HG02623 (cell line): ENCODE measurements at regions not wholly inside any gene's neighbourhood (a gene's known extent, or its start where the extent isn't known, plus 50 kb on each side); places are given as distances from the start of the nearest gene placed in this dataset.

Experiments
- ATAC-seq: cut with Tn5 transposase; IDR thresholded peaks from one replicate; pipeline ENCODE4 v1.9.1; 2021; ENCODE audit warnings: moderate library complexity; ENCODE audit not compliant: unreplicated experiment

DNA sequence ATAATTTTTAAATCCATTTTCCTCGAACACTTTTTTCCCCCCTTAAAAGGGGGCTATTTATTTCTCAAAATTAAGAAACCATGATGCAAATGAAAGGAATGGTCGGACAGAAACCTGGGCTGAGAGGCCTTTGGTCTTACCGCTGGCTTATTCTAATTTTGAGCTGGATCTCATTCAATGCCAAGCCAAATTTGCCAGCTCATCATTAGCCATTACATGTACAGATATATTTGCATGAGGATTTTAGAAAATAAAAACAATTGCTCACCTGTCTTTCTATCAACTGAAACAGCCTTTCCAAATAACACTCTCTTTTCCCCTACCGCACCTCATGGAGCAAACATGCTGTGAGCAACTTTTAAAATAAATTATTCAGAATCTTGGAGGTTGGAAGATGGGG lies 219.5 kb upstream of the DTNBP1 start:
- no peak for ATAC-seq

DNA sequence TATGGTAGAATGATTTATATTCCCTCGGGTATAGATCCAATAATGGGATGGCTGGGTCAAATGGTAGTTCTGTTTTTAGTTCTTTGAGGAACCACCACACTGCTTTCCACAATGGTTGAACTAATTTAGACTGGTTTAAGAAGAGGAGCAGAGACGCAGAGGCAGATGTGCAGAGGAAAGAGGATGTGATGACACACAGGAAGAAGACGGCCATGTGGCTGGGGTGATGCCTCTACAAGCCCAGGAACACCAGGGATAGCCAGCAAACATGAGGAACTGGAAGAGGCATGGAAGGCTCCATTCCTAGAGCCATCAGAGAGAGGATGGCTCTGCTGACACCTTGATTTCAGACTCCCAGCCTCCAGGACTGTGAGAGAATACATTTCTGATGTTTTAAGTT lies 218.3 kb upstream of the DTNBP1 start:
- no peak for ATAC-seq

DNA sequence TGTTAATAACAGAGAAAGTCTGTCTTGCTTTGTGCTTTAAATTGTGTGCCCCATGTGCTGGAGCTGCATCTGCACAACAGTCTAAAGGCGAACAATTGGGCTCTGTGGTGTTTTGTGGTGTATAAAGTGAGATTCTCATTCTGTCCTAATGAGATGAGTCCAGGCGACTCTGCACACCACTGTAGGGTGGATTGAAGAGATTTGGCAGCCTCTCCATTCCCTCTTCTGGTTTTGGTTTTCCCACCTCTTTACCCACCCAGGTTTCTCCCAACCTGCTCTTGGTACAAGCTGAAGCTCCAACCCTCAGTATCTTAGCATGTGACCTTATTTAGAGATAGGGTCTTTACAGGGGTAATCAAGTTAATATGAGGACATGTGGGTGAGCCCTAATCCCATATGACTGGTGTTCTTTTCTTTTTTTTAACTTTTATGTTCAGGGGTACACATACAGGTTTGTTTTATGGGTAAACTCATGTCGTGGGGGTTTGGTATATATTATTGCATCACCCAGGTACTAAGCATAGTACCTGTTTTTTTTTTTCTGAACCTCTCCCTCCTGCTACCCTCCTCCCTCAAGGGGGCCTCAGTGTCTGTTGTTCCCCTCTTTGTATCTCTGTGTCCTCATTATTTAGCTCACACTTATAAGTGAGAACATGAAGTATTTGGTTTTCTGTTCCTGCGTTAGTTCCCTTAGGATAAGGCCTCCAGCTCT lies 217.6 kb upstream of the DTNBP1 start:
- no peak for ATAC-seq

DNA sequence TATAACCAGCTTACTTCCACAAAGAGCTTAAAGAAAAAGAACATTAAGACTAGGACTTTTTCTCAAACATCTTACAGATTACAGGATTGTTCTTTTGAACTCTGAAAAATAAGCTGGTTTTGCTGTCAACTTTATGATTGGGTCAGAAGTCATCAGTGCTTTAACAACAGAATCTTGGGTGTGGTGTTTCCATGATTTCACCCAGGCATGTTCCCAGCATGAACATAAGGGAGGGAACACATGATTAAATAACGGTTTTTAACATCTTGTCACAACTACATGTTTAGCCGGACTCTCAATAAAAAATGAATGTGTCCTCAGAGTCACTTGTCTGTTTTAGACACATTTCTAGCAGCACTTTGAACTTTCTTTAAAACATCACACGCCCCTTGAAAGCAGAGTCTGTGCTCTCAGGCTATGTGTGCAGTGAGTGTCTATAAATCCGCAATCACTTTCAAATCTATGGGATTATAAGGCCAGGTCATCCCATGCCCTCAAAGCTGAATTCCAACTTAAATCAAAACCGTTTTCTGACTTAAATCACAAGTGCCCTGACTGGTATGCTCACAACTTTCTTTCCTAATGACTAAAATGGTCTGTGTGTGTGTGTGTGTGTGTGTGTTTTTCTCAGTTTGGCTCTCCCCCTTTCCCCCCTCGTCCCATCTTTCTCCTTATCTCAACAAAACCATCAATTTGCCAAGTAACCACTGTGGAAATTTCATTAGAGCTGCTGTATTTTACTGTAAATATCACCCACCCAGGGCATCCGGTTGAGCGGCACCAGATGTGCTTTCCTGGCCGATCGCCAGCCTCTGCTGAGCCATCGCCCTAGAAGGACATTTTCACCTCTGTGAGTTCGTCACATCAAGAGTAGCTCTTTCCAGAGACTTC lies 216.8 kb upstream of the DTNBP1 start:
- peak; percentile 61 for ATAC-seq

DNA sequence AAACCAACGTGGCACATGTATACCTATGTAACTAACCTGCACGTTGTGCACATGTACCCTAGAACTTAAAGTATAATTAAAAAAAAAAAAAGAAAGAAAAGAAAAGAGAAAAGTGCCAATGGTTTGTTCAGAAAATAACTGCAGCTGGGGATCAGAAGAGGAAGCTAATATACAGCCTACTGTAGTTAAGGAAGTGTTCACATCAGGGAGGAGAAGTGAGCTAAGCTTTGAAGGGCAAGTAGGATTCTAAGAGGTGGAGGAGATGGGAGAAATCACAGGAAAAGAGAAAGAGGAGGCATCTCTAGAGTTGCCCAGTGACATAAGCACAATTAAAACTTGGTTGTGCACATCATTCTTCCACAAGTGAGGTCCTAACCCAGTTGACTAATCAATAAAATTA lies 214.4 kb upstream of the DTNBP1 start:
- ATAC-seq: no peak

DNA sequence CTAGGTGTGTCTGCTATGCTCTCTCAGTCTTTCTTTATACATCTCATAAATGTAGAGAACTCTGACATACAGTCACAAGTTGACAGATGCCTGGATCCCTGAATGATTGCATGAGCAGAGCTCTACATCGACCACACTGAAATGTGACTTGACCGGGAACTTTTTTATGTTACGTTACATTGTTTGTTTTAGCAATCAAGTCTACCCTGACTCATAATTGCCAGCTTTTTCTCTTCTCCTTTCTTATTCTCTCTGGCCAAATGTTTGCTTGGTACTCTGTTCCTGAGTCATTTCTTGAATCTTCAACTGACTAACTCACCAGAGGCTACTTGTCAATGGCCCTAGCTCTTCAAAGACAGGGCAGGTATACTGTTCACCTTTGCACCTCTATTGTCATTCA lies 213.6 kb upstream of the DTNBP1 start:
- ATAC-seq: peak; percentile 65

DNA sequence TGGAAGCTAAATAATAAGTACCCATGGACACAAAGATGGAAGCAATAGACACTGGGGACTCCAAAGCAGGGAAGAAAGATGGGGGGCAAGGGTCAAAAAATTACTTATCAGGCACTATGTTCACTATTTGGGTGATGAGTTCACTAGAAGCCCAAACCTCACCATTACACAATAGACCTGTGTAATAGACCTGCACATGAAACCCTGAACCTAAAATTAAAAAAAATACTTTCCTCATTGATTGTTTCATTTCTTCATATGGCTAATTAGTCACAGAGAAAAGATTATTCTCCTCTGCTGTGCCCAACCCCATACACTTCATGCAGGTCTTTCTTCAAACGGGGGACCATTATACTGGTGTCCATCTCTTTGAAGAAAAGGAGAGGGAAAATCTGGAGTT lies 213.0 kb upstream of the DTNBP1 start:
- no peak for ATAC-seq

DNA sequence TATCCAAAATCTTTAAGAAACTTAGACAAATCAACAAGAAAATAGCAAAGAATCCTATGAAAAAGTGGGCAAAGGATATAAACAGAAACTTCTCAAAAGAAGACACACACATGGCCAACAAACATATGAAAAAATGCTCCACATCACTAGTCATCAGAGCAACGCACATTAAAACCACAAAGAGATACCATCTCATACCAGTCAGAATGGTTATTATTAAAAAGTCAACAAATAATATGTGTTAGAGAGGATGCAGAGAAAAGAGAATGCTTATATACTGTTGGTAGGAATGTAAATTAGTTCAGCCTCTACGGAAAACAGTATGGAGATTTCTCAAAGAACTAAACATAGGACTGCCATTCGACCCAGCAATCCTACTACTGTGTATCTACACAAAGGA lies 212.0 kb upstream of the DTNBP1 start:
- no peak for ATAC-seq

DNA sequence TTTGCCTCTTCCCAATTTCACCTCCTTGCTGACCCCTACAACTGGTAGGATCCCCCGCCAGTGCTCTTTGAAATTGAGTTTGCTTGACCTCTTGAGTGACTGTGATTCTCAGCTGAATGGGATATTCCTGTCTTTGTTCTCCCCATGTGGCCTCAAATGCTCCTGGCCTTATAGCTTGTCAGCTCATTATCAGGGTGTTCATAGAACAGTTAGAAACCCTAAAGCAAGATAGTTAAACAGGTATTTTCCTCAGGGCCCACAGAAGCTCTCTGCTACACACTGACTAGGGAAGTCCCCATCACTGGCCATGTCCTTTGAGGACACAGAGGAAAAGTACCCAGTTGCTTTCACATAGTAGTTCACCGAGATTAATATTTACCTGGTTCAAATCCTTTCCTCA lies 211.5 kb upstream of the DTNBP1 start:
- no peak for ATAC-seq

DNA sequence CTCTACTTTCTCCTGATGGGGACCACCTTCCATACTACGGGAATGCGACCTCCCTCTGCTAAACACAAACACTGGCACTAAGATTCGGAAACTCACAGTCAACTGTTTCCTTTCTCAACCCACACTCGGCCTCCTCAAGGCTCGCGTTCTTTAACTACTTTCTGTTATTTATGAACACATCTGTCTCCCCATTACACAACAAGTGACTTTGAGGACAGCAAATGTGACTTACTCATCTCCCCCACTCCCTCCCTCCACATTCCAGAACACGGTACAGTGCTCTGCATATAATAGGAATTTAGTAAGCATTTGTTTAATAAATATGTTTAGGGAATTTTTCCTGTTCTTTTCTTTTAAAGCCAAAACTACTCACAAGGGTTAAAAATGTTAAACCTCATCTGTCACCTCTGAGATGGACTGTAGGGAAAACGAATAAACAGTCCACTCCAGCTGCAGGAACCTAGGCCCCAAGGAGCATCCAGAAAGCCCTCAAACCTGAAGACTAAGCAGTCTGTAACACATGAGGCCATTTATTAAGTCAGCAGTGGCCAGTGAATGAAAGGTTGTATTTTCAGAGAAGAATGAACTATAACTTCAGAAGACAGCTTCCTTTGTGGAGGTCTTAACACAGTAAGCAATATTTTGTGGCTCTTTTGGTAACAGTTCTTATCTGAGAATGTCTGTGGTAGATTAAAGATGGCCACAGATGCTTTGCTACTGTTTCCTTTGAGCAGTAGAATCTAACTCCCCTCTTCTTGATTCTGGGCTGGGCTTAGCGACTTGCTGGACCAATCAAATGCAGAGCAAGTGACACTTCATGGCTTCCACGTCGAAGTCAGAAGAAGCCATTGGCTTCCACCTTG lies 209.6 kb upstream of the DTNBP1 start:
- ATAC-seq: no peak

DNA sequence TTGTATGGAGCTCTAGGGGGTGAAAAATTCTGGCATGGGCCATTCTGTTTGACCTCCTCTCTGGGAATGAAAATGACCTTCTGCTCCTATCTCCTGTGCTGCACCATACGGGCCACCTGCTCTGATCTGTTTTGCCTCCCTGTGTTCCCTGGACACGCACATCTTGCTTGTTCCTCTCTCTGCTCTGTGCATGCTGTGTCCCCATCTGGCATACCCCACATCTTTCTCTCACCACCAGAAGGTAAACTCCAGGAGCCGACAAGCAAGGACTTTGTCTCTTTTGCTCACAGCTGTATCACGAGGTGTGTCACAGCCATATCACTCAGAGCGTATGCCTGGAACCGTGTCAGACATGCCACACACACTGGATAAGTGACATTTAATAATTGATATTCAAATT lies 208.4 kb upstream of the DTNBP1 start:
- no peak for ATAC-seq

DNA sequence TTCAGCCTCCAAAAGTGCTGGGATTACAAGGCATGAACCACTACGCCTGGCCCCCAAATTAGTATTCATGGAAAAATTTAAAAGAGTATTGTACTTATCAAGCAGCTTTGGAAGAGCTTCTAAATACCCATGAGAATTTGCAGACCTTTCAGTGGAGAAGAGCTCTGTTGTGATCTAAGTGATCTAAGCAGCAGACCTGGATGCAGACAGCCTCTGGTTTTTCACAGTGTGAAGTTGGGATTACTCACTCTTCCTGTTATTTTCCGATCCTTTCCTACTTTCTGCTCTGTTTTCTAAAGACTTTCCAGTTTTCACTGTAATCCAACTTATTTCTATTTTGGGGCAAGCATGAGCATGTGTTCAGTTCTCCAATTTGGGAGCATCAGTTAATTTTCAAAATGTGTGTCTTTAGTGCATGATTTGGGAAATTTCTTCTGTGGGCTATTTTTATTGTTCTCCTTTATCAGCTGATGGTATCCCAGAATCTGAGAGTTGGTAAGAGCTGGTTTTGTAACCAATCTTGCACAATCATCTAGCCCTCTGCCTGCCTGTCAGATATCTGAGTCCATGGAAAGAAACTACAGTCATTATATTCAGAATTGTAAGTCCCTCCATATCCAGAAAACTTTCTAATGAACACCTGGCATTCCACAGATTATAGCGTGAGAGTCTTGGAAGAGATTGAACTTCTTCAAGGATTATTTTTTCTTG lies 207.7 kb upstream of the DTNBP1 start:
- ATAC-seq: no peak

DNA sequence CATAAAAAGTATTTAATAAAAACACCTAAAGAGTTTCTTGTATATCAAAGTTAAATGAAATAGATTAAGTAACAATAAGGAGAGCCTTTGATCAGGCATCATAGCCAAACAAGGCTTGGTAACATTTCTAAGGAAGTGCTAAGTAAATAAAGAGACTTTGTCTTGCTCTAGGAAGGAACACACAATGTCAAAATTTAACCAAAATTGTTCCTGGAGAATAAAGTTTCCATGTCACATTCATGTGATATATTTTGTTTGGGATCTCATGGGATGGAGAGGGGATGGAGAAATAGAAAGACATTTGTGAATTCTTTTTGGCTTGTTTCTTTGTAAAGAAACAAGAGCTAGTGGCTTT lies 201.9 kb upstream of the DTNBP1 start:
- ATAC-seq: no peak

DNA sequence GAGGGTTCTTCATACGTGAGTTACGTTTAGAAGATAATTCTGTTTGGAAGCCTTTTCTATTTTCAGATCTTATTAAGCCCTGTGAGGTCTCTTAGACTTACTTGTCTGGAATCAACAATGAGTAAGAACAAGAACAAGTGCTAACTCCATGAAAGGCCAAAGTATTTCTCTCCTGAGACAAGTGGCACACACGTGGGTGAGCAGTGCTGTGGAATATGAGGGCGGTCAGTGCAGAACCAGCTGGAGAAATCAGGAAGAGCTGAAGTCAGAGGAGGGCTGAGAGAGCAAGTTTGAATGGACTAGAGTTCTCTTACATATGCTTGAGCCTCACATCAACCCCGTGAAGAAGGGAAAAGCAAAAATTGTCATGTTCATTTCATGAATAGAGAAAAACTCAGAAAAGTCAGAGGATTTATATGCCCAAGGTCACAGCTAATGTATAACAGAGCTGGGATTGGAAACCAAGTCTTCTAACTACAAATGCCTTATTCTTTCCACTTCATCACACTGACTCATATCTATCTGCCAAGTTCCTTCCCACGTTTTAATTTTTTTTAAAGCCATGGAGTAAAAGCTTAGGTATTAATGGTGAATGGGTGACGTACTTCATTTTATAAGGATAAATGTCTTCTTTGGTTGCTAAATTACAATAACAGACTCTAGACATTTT lies 201.3 kb upstream of the DTNBP1 start:
- no peak for ATAC-seq

DNA sequence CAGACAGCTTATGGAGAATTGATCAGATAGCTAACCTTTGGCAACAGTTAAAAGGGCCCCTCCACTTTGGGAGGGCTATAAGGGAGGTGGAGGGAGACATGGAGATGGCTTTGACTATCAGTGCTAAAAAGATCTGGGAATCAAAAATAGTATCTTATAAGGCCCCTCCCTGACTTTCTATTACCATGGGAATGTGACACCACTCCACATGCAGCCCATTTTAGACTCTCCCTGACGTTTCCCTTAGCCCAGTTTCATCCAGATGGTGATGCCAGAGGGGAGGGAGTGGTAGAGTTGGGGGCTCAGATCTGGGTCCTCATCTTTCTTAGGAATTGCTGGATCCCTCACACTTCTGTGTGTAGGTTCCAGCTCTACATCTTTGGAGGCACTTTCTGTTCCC lies 200.0 kb upstream of the DTNBP1 start:
- no peak for ATAC-seq

DNA sequence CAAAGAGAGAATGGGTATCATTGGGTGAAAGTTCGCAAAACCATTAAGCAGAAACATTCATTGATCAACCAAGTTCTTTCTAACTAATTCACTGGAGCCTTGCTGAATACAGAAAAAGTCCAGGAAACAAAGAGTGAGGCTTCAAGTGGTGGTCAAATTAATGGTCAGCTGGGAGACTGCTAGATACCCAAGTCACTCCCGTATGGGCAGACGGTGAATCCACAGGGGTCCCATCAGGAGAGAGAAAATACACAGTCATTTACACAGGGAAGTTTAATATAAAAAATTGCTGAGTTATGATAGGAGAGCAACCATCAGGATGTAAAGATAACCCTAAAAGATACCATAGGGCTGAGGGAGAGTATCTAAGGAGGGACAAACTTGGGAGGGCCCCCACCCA lies 198.7 kb upstream of the DTNBP1 start:
- ATAC-seq: no peak

DNA sequence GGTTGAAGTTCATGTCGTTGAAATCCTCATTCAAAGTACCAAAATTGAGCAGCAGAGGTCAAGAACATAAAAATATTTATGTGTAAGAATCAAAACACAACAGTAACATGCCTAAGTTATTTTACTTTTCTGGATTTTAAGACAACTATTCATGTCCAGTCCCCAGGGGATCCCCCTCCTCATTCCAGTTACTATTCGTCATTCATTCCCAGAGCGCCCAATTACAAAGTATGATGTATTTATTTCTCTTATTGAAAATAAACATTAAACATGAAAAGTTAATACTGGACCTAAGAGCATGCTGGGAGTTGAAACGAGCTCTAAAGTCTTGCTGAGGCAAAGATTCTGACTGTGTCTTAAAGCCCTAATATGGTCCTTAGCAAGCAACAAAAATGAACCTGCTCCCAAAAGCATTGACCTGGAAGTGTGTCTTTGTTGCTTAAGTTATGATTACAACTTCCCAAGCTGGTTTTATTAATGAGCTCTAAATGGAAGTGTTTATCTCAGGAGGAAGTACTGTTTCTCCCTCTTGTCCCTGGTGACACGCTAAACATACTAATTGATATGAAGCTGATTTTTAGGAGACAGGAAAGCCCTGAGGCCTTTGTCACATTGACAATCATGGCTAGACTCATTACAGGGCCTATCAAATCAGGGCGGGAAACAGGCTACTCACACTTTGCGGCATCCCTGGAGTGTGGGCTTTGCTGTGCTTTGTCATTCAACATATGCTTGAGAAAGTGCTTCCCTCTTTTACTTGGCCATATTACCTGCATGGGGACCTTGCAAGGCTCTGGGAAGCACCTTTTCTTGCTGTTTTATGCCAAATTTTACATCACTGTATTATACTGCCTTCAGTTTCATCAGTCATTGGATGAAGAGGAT lies 192.2 kb upstream of the DTNBP1 start:
- no peak for ATAC-seq

DNA sequence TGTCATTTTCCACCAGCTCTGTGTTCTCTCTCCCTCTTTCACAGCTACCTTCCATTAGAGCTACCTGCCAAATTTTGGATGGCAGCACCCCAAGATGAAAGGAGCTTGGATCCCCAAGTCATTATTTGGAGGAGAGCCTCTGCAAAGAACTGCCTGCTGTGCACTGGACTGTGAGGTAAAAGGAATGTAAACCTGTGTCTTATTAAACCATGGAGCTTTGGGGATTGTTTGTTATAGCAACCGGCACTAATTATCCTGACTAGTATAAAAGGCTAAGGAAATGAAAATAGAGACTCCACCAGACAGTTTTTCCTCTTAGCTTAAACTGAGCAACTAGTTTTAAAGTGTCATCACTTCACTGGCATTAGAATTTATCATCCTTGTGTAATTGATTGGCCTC lies 191.6 kb upstream of the DTNBP1 start:
- no peak for ATAC-seq

DNA sequence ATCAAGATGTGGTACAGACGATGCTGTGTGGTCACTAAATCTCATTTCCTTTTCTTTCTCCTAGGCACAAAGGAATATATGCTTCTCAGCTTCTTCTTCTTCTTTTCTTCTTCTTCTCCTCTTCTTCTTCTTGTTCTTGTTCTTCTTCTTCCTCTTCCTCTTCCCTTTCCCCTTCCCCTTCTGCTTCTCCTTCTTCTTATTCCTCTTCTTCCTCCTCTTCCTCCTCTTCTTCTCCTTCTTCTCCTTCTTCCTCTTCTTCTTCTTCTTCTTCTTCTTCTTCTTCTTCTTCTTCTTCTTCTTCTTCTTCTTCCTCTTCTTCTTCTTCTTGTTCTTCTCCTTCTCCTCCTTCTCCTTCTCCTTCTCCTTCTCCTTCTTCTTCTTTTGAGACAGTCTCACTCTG lies 190.4 kb upstream of the DTNBP1 start:
- ATAC-seq: no peak
